HCT116 (cell line): ENCODE measurements at regions not wholly inside any gene's neighbourhood (a gene's known extent, or its start where the extent isn't known, plus 50 kb on each side); places are given as distances from the start of the nearest gene placed in this dataset.

Experiments used
- ATAC-seq: fragments of 200-7000 bp; cut with Tn5 transposase; 2 replicates; pipeline ENCODE4 v1.9.1; 2020; ENCODE audit warnings: mild to moderate bottlenecking, moderate library complexity
- BruUV-seq: library from RNA; stranded (reverse); fragments of 400-500 nt; replicated peaks from 2 replicates; lab custom pipeline; 2021; lab: Mats Ljungman, UMichigan
- CTCF ChIA-PET: fragments of 300-600 bp; sonication (Branson Sonifier 250); formaldehyde crosslinking; loops from one replicate; lab custom pipeline; 2021; ENCODE audit warnings: antibody characterized with exemption; lab: Charles Lee
- POLR2A ChIA-PET: fragments of 300-600, 350-600 bp; sonication (Branson Sonifier 250); formaldehyde crosslinking; loops from one replicate; lab custom pipeline; 2021; ENCODE audit warnings: antibody characterized with exemption; lab: Charles Lee
- RAD21 ChIA-PET, 2 experiments: fragments of 300-600 bp; sonication (Branson Sonifier 250); formaldehyde crosslinking; loops; one replicate each; lab custom pipeline; 2023; ENCODE audit warnings: low total read pairs in 2 of 2; ENCODE audit not compliant: uncharacterized antibody in 2 of 2, unreplicated experiment in 2 of 2, low non-redundant PET in 1 of 2; lab: Charles Lee
- DNase-seq: peaks from one replicate; pipeline ENCODE4 v3.0.0-alpha.2; 2010; ENCODE audit warnings: low read depth, low spot score
- H2AFZ ChIP-seq: fragments of 200-600 bp; shearing (Covaris generic), sonication (generic); 2 replicates; pipeline ENCODE4 v1.6.1; 2017; ENCODE audit warnings: low read depth, mixed run types, mixed read lengths, antibody characterized with exemption, low read length; ENCODE audit not compliant: poor library complexity, severe bottlenecking
- H3K27ac ChIP-seq: 2 replicates; pipeline ENCODE4 v1.5.1; 2012; ENCODE audit warnings: low read depth, low read length
- H3K27me3 ChIP-seq: fragments of 200-600 bp; sonication (generic); 2 replicates; pipeline ENCODE4 v1.6.1; 2016; ENCODE audit warnings: mixed run types, low read length, mixed read lengths; ENCODE audit not compliant: insufficient read depth
- H3K36me3 ChIP-seq, 2 experiments: fragments of 200-500 bp in 1 of 2; fragments of 200-600 bp in 1 of 2; sonication (Bioruptor generic) in 1 of 2; sonication (generic) in 1 of 2; 2 replicates each; pipeline versions ENCODE4 v1.5.1 to v1.6.1; 2014 to 2016; ENCODE audit warnings: low read length in 2 of 2, inconsistent platforms in 1 of 2, mixed read lengths in 1 of 2, mixed run types in 1 of 2; ENCODE audit not compliant: insufficient read depth in 2 of 2, control insufficient read depth in 1 of 2
- H3K4me1 ChIP-seq, 2 experiments: fragments of 200-600 bp in 1 of 2; sonication (generic) in 1 of 2; 2 replicates each; pipeline versions ENCODE4 v1.5.1 to v1.6.1; 2012 to 2017; ENCODE audit warnings: low read length in 2 of 2, inconsistent platforms in 1 of 2, mild to moderate bottlenecking in 1 of 2, mixed read lengths in 1 of 2, mixed run types in 1 of 2, moderate library complexity in 1 of 2; ENCODE audit not compliant: insufficient read depth in 2 of 2, control insufficient read depth in 1 of 2
- H3K4me2 ChIP-seq: fragments of 200-600 bp; sonication (generic); 2 replicates; pipeline ENCODE4 v1.6.1; 2017; ENCODE audit warnings: mixed run types, low read length, mixed read lengths
- H3K4me3 ChIP-seq, 2 experiments: fragments of 200-600 bp in 1 of 2; sonication (generic) in 1 of 2; replicated peaks in 1 of 2; 2 replicates each; pipeline ENCODE4 v1.5.1; 2011 to 2016; ENCODE audit warnings: low read length in 2 of 2, control low read depth in 1 of 2, low read depth in 1 of 2, mild to moderate bottlenecking in 1 of 2, mixed read lengths in 1 of 2, mixed run types in 1 of 2
- H3K79me2 ChIP-seq: fragments of 200-600 bp; sonication (generic); 2 replicates; pipeline ENCODE4 v1.6.1; 2017; ENCODE audit warnings: mild to moderate bottlenecking, mixed run types, low read length, moderate library complexity, mixed read lengths; ENCODE audit not compliant: insufficient read depth
- H3K9ac ChIP-seq: fragments of 200-600 bp; sonication (generic); 2 replicates; pipeline ENCODE4 v1.6.1; 2016; ENCODE audit warnings: low read length, mixed read lengths
- H3K9me2 ChIP-seq: fragments of 200-600 bp; sonication (generic), shearing (Covaris generic); 2 replicates; pipeline ENCODE4 v1.6.1; 2017; ENCODE audit warnings: mixed run types, mild to moderate bottlenecking, moderate library complexity; ENCODE audit not compliant: insufficient read depth
- H3K9me3 ChIP-seq, 2 experiments: fragments of 200-500 bp in 1 of 2; fragments of 200-600 bp in 1 of 2; sonication (Bioruptor generic) in 1 of 2; sonication (generic) in 1 of 2; 2 replicates each; pipeline ENCODE4 v1.6.1; 2014 to 2017; ENCODE audit warnings: low read length in 2 of 2, mixed read lengths in 2 of 2, inconsistent platforms in 1 of 2, low read depth in 1 of 2, mild to moderate bottlenecking in 1 of 2, mixed run types in 1 of 2, moderate library complexity in 1 of 2; ENCODE audit not compliant: control insufficient read depth in 1 of 2, insufficient read depth in 1 of 2
- H4K20me1 ChIP-seq: fragments of 200-600 bp; sonication (generic), shearing (Covaris generic); 2 replicates; pipeline ENCODE4 v1.6.1; 2017; ENCODE audit warnings: mixed run types, mild to moderate bottlenecking, moderate library complexity; ENCODE audit not compliant: insufficient read depth
- ATF3 ChIP-seq: IDR thresholded peaks from 2 replicates; pipeline ENCODE4 v1.6.1; 2012
- CBX3 ChIP-seq: IDR thresholded peaks from 2 replicates; pipeline ENCODE4 v1.6.1; 2012; ENCODE audit warnings: low read depth
- CEBPB ChIP-seq: IDR thresholded peaks from 2 replicates; pipeline ENCODE4 v1.6.1; 2012; ENCODE audit warnings: low read depth
- CTCF ChIP-seq, 3 experiments: fragments of 200-600 bp in 1 of 3; sonication (generic) in 1 of 3; IDR thresholded peaks in 2 of 3; conservative IDR thresholded peaks in 1 of 3; 2 replicates each; pipeline ENCODE4 v1.5.1; 2012 to 2017; ENCODE audit warnings: low read depth in 2 of 3, low read length in 2 of 3, antibody characterized with exemption in 1 of 3, borderline replicate concordance in 1 of 3, control low read depth in 1 of 3, mild to moderate bottlenecking in 1 of 3, mixed read lengths in 1 of 3, mixed run types in 1 of 3, moderate library complexity in 1 of 3; ENCODE audit not compliant: insufficient read depth in 1 of 3
- EGR1 ChIP-seq: IDR thresholded peaks from 2 replicates; pipeline ENCODE4 v1.6.1; 2012; ENCODE audit warnings: low read depth
- ELF1 ChIP-seq: IDR thresholded peaks from 2 replicates; pipeline ENCODE4 v1.6.1; 2012; ENCODE audit warnings: low read depth, borderline replicate concordance
- EZH2 ChIP-seq: fragments of 200-600 bp; sonication (generic); IDR thresholded peaks from 2 replicates; pipeline ENCODE4 v1.6.1; 2017; ENCODE audit warnings: antibody characterized with exemption, mixed run types
- EZH2phosphoT487 ChIP-seq: fragments of 200-600 bp; IDR thresholded peaks from 2 replicates; pipeline ENCODE4 v1.6.1; 2018; ENCODE audit warnings: antibody characterized with exemption, borderline replicate concordance
- FOSL1 ChIP-seq: IDR thresholded peaks from 2 replicates; pipeline ENCODE4 v1.6.1; 2012; ENCODE audit warnings: low read depth
- JUND ChIP-seq: IDR thresholded peaks from 2 replicates; pipeline ENCODE4 v1.6.1; 2012
- MAX ChIP-seq: IDR thresholded peaks from 2 replicates; pipeline ENCODE4 v1.6.1; 2012
- POLR2AphosphoS5 ChIP-seq: IDR thresholded peaks from 2 replicates; pipeline ENCODE4 v1.6.1; 2011; ENCODE audit warnings: mild to moderate bottlenecking, low read depth, low read length, moderate library complexity
- RAD21 ChIP-seq: IDR thresholded peaks from 2 replicates; pipeline ENCODE4 v1.6.1; 2012; ENCODE audit warnings: low read depth, mild to moderate bottlenecking
- REST ChIP-seq: IDR thresholded peaks from 2 replicates; pipeline ENCODE4 v1.6.1; 2012; ENCODE audit warnings: low read depth
- SIN3A ChIP-seq: IDR thresholded peaks from 2 replicates; pipeline ENCODE4 v1.6.1; 2012; ENCODE audit warnings: low read depth
- SP1 ChIP-seq: IDR thresholded peaks from 2 replicates; pipeline ENCODE4 v1.6.1; 2012; ENCODE audit warnings: low read depth
- YY1 ChIP-seq: IDR thresholded peaks from 2 replicates; pipeline ENCODE4 v1.6.1; 2011; ENCODE audit warnings: low read length, low read depth, moderate library complexity, mild to moderate bottlenecking; ENCODE audit not compliant: insufficient replicate concordance; ENCODE audit errors: extremely low read depth
- ZBTB33 ChIP-seq: IDR thresholded peaks from 2 replicates; pipeline ENCODE4 v1.6.1; 2011; ENCODE audit warnings: mild to moderate bottlenecking, low read length, moderate library complexity; ENCODE audit not compliant: insufficient replicate concordance; ENCODE audit errors: extremely low read depth
- ZFX ChIP-seq: fragments of 450-650 bp; IDR thresholded peaks from 2 replicates; pipeline ENCODE4 v1.6.1; 2017
- ZNF274 ChIP-seq: fragments of 200-500 bp; sonication (Bioruptor generic); IDR thresholded peaks from 2 replicates; pipeline ENCODE4 v1.6.1; 2014; ENCODE audit warnings: mild to moderate bottlenecking, low read depth, low read length, inconsistent platforms
- intact Hi-C: fragments of 100-400 bp; cut with micrococcal nuclease; formaldehyde crosslinking; loops from 2 replicates; pipeline ENCODE4 v1.10.0; 2022

GRCh38 chr3:160065282-160065681 is 76.6 kb downstream of the IL12A start:
- Histone ChIP-seq H3K79me2 (no peaks in the 10 kb centered on the region), H3K36me3 (no peaks in the 10 kb centered on the region), H3K27me3 (no peaks in the 10 kb centered on the region), H4K20me1 (no peaks in the 10 kb centered on the region), H3K4me1 (no peaks in the 10 kb centered on the region), H3K4me2 (no peak overlapping the region), H3K9me3 (no peaks in the 10 kb centered on the region), H3K9ac (no peak overlapping the region), H3K27ac (no peak overlapping the region), H3K4me3 (no peak overlapping the region), H3K9me2 (no peaks in the 10 kb centered on the region), H2AFZ (no peak overlapping the region)
- ChIA-PET POLR2A (no interaction called here), CTCF (no interaction called here), RAD21 (no interaction called here)
- no peak for TF ChIP-seq ATF3
- no peak for TF ChIP-seq ZFX
- TF ChIP-seq JUND: no peak
- no peak for TF ChIP-seq POLR2AphosphoS5
- TF ChIP-seq CTCF (IDR thresholded peaks at IDR 0.05 in 2 of 3, conservative IDR thresholded peaks at IDR 0.05 in 1 of 3; ENCODE audit: borderline replicate concordance in 1 of 3, insufficient read depth in 1 of 3, low read depth in 2 of 3, low read length in 2 of 3): no peak
- no peak for TF ChIP-seq EZH2phosphoT487
- TF ChIP-seq RAD21: no peak
- TF ChIP-seq CBX3: no peak
- no peak for TF ChIP-seq CEBPB
- TF ChIP-seq ZBTB33: no peak
- no peak for TF ChIP-seq MAX
- TF ChIP-seq ZNF274: no peak
- TF ChIP-seq ELF1: no peak
- TF ChIP-seq YY1: no peak
- TF ChIP-seq EZH2: no peak
- no peak for TF ChIP-seq FOSL1
- no peak for TF ChIP-seq SP1
- TF ChIP-seq SIN3A: no peak
- no peak for TF ChIP-seq EGR1
- TF ChIP-seq REST: no peak
- no peak for DNase-seq
- ATAC-seq: no peak
- no TSS peak for BruUV-seq
- intact Hi-C loops: no loop called here
